DMS 273 (cell line): ENCODE measurements at regions not wholly inside any gene's neighbourhood (a gene's known extent, or its start where the extent isn't known, plus 50 kb on each side); places are given as distances from the start of the nearest gene placed in this dataset.
A peak's percentile ranks its signal among the peaks of the same experiment; 100 is the strongest.
"Not testable (repeated sequence)": the region's sequence is repeated elsewhere in the genome, so short reads cannot be mapped to it uniquely, and the experiment has no call there.

Source experiments
- DNase-seq: peaks from one replicate; lab custom pipeline; 2025; ENCODE audit not compliant: unreplicated experiment; lab: John Stamatoyannopoulos, UW

- no peak for DNase-seq
Observed at GRCh38 chr17:62159994-62160393, 94.9 kb upstream of the MED13 start.

DNA sequence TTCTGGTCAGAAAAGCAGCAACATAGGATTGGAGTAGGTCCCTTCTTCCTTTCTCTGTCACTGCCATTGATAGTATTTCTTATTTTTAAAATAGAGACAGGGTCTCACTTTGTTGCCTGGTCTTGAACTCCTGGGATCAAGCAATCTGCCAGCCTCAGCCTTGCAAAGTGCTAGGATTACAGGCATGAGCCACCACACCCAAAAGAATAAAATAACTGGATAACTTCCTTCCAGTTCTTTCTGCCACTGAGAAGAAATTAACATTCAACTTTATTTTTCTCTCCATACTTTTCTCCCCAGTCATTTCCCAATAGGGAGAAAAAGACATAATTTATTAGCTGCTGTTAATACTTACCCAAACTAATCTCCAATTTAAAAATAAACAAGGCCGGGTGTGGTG is 91.9 kb upstream of the MED13 start:
- DNase-seq, result no peak

GRCh38 chr17:62154909-62155308 is 89.8 kb upstream of the MED13 start:
- DNase-seq, result no peak

DNA sequence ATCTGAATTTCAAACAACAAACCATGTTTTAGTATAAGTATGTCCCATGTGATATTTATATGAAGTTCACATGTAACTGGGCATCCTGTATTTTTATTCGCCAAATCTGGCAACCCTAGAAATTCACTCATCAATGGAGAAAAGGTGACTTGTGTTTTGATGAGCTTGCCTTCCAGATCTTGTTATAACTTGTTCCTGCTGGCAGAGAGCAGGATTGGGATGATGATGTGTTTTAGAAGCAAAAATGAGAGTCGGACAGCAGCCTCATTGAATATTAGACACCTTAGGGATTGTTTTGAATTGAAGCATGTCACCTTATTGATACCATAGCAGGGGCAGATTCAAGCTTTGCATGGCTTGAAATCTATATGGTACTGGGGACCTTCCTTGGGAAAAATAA is 85.4 kb upstream of the MED13 start:
- DNase-seq, result no peak

DNA sequence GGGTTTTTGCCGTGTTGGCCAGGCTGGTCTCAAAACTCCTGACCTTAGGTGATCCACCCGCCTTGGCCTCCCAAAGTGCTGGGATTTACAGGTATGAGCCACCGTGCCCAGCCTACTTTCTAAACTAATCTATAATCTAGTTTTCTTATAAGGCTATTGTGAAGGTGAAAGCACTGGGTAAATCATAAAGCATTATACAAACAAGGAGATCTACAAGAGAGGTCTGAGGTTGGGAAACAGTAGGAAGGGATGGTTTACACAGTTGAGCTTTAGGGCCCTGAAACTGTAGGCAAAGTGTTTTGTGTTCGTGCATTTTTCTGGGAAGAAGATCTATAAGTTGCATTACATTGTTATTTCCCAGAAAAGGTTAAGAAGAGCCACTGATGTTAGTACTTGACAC is 84.9 kb upstream of the MED13 start:
- no peak for DNase-seq

- DNase-seq, result no peak
Observed at GRCh38 chr17:62147284-62147683, 82.2 kb upstream of the MED13 start.

- DNase-seq, result no peak
Observed at GRCh38 chr17:62140836-62141235, 75.8 kb upstream of the MED13 start.

- no peak for DNase-seq
Observed at GRCh38 chr17:62140376-62140775, 75.3 kb upstream of the MED13 start.

DNA sequence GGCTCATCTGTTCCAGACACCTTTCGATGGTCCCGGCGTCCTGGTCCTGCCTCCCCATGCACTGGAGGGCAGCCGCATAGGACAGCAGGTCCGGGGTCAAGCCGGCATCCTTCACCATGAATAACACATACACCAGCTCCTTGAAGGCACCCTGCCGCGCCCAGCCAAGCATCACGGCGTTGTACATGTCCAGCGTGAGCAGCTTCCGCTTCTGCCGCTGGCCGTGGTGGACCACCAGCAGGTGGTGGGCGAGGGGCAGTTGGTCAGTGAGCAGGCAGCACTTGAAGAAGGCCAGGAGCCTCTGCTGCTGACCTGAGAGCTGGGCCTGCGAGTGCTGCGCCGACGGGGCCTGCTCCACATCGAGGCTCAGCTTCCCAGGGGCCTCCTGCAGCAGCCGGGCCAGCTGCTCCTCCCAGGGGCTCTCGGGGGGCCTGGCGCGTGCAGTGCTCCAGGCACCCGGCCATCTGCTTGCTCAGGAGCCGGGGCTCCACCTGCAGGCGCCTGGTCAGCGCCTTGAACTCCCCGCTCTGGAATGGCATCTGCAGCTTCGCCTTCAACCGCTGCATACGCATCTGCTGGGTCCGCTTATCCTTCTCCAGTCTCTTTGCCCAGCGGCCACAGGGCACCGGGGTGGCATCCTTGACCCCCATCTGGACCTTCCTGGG is 74.7 kb upstream of the MED13 start:
- not testable (repeated sequence) for DNase-seq

DNA sequence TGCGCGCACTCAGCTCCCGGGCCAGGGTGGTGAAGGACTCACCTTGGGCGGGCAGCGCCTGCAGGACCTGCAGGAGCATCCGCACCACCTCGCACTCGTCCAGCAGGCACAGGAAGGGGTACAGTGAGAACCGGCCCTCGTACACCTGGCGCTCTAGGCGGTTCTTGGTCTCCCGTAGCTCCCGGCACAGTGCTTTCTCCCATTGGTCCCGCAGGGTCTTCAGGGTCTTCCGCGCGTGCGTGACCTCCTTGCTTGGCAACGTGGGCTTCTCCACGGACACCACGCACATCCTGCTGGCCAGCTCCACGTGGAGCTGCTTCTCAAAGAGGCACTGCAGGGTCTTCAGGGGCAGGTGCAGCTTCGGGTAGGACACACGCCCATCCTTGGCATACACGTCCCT is 74.1 kb upstream of the MED13 start:
- DNase-seq, result no peak

DNA sequence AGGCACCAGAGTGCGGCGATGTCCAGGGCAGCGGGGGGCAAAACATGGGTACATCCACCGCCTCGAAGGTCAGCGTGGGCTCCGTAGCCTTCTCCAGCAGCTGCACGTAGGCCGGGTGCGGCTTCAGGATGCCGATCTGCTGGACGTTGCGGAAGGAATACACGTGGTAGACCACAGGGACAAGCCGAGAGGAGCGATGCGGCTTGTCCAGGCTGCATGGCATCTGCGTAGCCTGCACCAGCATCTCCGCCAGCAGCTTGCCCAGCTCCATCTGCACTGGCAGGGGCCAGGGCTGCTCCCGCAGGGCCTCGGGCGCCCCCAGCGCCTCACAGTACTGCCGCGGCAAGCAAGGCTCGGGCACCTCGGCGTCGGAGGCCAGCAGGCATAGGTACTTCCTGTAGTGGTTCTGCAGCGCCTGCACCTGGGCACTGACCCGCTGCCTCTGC is 73.6 kb upstream of the MED13 start:
- DNase-seq, result peak; percentile 76

GRCh38 chr17:62137734-62138624 is 72.9 kb upstream of the MED13 start:
- peak; percentile 59 for DNase-seq

- not testable (repeated sequence) for DNase-seq
Observed at GRCh38 chr17:62137013-62137733, 72.1 kb upstream of the MED13 start.

DNA sequence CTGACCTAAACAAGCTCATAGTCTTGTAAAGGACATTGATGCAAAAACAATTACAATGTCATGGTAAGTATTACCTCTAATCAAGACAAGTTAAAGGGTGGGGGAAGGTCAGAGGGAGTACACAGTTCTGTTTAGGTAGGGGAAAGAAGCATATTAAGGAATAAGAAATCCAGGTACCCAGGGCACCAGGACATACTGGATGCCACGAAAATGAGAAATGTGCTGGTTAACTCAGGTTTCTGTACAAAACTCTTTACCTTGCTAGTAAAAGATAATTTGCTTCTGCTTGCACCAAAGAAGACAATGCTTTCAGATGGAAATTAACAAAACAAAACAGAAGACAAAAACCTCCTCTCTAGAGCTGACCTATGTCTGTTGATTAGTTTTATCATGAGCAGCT is 70.7 kb upstream of the MED13 start:
- no peak for DNase-seq

DNA sequence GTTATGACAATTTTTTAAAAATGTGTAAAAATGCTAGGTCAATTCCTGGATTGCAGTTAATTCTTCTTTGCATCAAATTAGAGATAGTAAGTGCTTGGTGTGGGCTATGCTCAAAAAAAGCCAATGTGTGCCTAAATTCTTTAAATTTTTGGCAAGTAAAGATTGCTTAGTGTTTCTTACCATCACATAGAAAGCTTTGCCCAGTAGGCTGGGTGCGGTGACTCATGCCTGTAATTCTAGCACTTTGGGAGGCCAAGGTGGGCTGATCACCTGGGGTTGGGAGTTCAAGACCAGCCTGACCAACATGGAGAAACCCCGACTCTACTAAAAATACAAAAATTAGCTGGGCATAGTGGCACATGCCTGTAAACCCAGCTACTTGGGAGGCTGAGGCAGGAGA is 70.0 kb upstream of the MED13 start:
- DNase-seq, result not testable (repeated sequence)

DNA sequence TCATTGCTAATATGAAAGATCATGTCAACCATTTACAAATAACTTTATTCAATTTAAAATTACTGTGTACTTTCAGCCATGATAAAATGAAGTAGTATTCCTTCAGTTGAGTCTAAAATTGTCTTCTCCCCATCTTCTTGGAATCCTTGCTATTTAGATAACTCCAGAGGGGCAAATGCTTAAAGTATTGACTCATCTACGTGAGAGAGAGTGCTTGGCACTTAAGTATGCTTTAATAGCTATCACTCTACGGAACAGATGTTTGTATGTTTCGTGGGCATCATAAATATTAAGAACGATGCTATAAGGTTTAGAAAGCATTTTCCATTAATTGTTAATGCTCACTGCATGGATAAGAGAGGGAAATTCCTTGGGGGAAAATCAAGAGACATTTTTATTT is 69.3 kb upstream of the MED13 start:
- DNase-seq, result no peak

DNA sequence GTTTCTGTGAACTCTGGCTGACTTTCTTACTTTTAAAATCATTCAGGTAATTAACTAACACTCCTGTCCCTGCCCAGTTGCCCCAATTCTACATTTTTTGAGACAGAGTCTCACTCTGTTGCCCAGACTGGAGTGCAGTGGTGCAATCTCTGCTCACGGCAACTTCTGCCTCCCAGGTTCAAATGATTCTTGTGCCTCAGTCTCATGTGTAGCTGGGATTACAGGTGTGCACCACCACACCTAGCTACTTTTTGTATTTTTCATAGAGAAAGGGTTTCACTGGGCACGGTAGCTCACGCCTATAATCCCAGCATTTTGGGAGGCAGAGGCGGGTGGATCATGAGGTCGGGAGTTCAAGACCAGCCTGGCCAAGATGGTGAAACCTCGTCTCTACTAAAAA is 66.2 kb upstream of the MED13 start:
- not testable (repeated sequence) for DNase-seq

GRCh38 chr17:62130739-62131138 is 65.7 kb upstream of the MED13 start:
- DNase-seq, result no peak

DNA sequence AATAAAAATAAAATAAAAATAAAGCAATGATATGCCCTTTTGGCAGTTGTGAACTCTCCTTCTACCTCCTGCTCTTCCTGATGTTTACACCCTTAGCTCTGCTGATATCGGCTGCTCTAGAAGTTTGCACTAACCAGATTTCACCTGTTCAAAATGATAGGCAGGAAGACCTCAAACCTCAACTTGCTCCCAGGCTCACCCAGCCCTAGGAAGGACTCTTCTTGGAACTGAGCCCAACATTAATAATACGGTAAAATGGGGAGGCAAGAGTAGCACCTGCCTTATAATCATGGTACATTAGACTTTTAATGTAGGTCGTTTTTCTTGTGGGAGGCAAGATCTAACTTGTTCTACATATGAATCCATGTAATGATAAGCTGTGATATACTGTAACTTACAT is 61.2 kb upstream of the MED13 start:
- no peak for DNase-seq

DNA sequence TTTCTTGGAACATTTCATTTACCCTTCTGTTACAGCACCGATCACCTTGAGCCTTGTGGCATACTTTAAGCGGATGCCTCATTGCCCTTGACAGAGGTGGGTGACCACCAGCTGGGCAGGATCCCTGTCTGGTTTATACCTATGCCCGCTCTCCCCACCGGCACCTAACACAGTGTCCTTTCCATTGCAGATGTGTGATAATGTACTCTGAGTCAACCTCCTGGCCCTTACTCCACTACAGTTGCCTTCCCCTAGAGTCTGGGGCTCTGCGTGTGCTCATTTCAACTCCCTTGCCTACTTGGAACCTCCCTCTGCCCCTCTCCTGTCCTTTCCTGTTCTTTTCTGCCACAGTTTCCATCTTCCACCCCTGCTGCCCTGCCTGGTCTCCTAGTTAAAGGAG is 60.2 kb upstream of the MED13 start:
- DNase-seq, result no peak

- no peak for DNase-seq
Observed at GRCh38 chr17:62121025-62121730, 56.1 kb upstream of the MED13 start.
